CD14-positive monocyte (primary cell): ENCODE measurements at regions not wholly inside any gene's neighbourhood (a gene's known extent, or its start where the extent isn't known, plus 50 kb on each side); places are given as distances from the start of the nearest gene placed in this dataset.

Experiments used
- DNase-seq, 3 donors: peaks; one replicate each; pipeline ENCODE4 v3.0.0-alpha.2; 2011 to 2022
- H2AFZ ChIP-seq: 2 replicates; pipeline ENCODE4 v1.6.0; 2012; ENCODE audit warnings: mild to moderate bottlenecking, low read depth, low read length, inconsistent platforms; ENCODE audit not compliant: insufficient read depth, poor library complexity, severe bottlenecking
- H3K27ac ChIP-seq, 2 donors: 1 replicate in 1 of 2; 2 replicates in 1 of 2; pipeline ENCODE4 v1.5.1; 2012 to 2013; ENCODE audit warnings: low read length in 2 of 2, control low read depth in 1 of 2, inconsistent platforms in 1 of 2, low read depth in 1 of 2, mild to moderate bottlenecking in 1 of 2
- H3K27me3 ChIP-seq, 2 donors: one replicate each; pipeline versions ENCODE4 v1.6.0 to v1.6.1; 2011 to 2013; ENCODE audit warnings: low read length in 2 of 2; ENCODE audit not compliant: control insufficient read depth in 2 of 2, insufficient read depth in 2 of 2
- H3K36me3 ChIP-seq, 2 donors: replicated peaks in 1 of 2; 1 replicate in 1 of 2; 2 replicates in 1 of 2; pipeline versions ENCODE4 v1.5.1 to v1.6.1; 2012 to 2013; ENCODE audit warnings: low read length in 2 of 2, control low read depth in 1 of 2, inconsistent platforms in 1 of 2, mild to moderate bottlenecking in 1 of 2; ENCODE audit not compliant: insufficient read depth in 2 of 2, control insufficient read depth in 1 of 2
- H3K4me1 ChIP-seq, 2 donors: 1 replicate in 1 of 2; 2 replicates in 1 of 2; pipeline versions ENCODE4 v1.5.1 to v1.6.1; 2012 to 2013; ENCODE audit warnings: low read length in 2 of 2, control low read depth in 1 of 2, inconsistent platforms in 1 of 2, mild to moderate bottlenecking in 1 of 2, moderate library complexity in 1 of 2; ENCODE audit not compliant: insufficient read depth in 2 of 2, control insufficient read depth in 1 of 2
- H3K4me2 ChIP-seq: replicated peaks from 2 replicates; pipeline ENCODE3; 2012; ENCODE audit warnings: low read length, moderate library complexity, mild to moderate bottlenecking; ENCODE audit not compliant: poor library complexity, severe bottlenecking; ENCODE audit errors: extremely low read depth
- H3K4me3 ChIP-seq, 3 experiments: fragments of 200-600 bp in 1 of 3; sonication (generic) in 1 of 3; replicated peaks in 1 of 3; 1 replicate in 2 of 3; 2 replicates in 1 of 3; pipeline ENCODE4 v1.5.1; 2011 to 2013; ENCODE audit warnings: low read length in 3 of 3, mild to moderate bottlenecking in 3 of 3, control low read depth in 2 of 3, low read depth in 2 of 3, inconsistent platforms in 1 of 3, moderate library complexity in 1 of 3
- H3K79me2 ChIP-seq: 2 replicates; pipeline ENCODE4 v1.6.0; 2012; ENCODE audit warnings: mild to moderate bottlenecking, control low read depth, inconsistent platforms, low read length, moderate library complexity; ENCODE audit not compliant: insufficient read depth
- H3K9ac ChIP-seq: 2 replicates; pipeline ENCODE4 v1.6.0; 2017; ENCODE audit warnings: low read length, mild to moderate bottlenecking; ENCODE audit not compliant: insufficient read depth, poor library complexity, severe bottlenecking
- H3K9me3 ChIP-seq, 2 donors: replicated peaks in 1 of 2; 1 replicate in 1 of 2; 2 replicates in 1 of 2; pipeline versions ENCODE4 v1.5.1 to v1.6.1; 2012 to 2013; ENCODE audit warnings: low read length in 2 of 2, control low read depth in 1 of 2; ENCODE audit not compliant: control insufficient read depth in 1 of 2, insufficient read depth in 1 of 2
- H4K20me1 ChIP-seq: 2 replicates; pipeline ENCODE4 v1.6.0; 2012; ENCODE audit warnings: mild to moderate bottlenecking, low read length, control low read depth, moderate library complexity; ENCODE audit not compliant: insufficient read depth
- H3K27ac Mint-ChIP-seq, 7 donors: one replicate each; pipeline ENCODE4 v1.8.0; 2020; ENCODE audit warnings: mild to moderate bottlenecking in 7 of 7, mixed read lengths in 7 of 7, moderate library complexity in 6 of 7, inconsistent platforms in 2 of 7
- H3K27me3 Mint-ChIP-seq, 3 donors: one replicate each; pipeline ENCODE4 v1.8.0; 2021 to 2022; ENCODE audit warnings: low read depth in 3 of 3, mild to moderate bottlenecking in 3 of 3, mixed read lengths in 3 of 3, moderate library complexity in 3 of 3, inconsistent platforms in 1 of 3
- H3K36me3 Mint-ChIP-seq, 2 donors: one replicate each; pipeline ENCODE4 v1.8.0; 2020; ENCODE audit warnings: mixed read lengths in 2 of 2, inconsistent platforms in 1 of 2, mild to moderate bottlenecking in 1 of 2
- H3K4me1 Mint-ChIP-seq: one replicate; pipeline ENCODE4 v1.8.0; 2020; ENCODE audit warnings: mild to moderate bottlenecking, mixed read lengths
- H3K4me3 Mint-ChIP-seq, 2 donors: one replicate each; pipeline ENCODE4 v1.8.0; 2020; ENCODE audit warnings: mild to moderate bottlenecking in 2 of 2, mixed read lengths in 2 of 2, moderate library complexity in 1 of 2
- H3K9me3 Mint-ChIP-seq, 7 donors: one replicate each; pipeline ENCODE4 v1.8.0; 2020 to 2022; ENCODE audit warnings: mixed read lengths in 7 of 7, mild to moderate bottlenecking in 6 of 7, moderate library complexity in 6 of 7, inconsistent platforms in 2 of 7
- CTCF ChIP-seq: fragments of 200-600 bp; IDR thresholded peaks from one replicate; pipeline ENCODE4 v1.8.0; 2022; ENCODE audit warnings: antibody characterized with exemption, mild to moderate bottlenecking
- WGBS: methylation state at CpG from one replicate; pipeline ENCODE4 v1.1.5; 2013; ENCODE audit warnings: missing lambda C conversion rate; ENCODE audit not compliant: insufficient coverage; 5-methylcytosine and 5-hydroxymethylcytosine counted together
- intact Hi-C, 2 donors: fragments of 100-400 bp; cut with micrococcal nuclease; formaldehyde crosslinking; loops; one replicate each; pipeline versions ENCODE4 v1.15.0 to v1.15.1; 2023

GRCh38 chr12:65611396-65611795 is 212.9 kb upstream of the HMGA2 start:
- 94% methylated on average over 3 of the region's 3 CpGs for WGBS
- no peak overlapping the region for H3K27ac Mint-ChIP-seq
- TF ChIP-seq CTCF = no peak
- intact Hi-C loops = no loop called here
- no peaks in the 10 kb centered on the region for H3K79me2 ChIP-seq
- no peaks in the 10 kb centered on the region for H3K9me3 ChIP-seq
- H3K4me3 ChIP-seq = no peak overlapping the region
- no peak for DNase-seq
- H3K4me1 ChIP-seq = peaks cover 0 to 3% of the 10 kb centered on the region in 2 donors
- H3K36me3 Mint-ChIP-seq = no peaks in the 10 kb centered on the region
- H3K27me3 ChIP-seq = peaks cover 0 to 2% of the 10 kb centered on the region in 2 donors
- H4K20me1 ChIP-seq = no peaks in the 10 kb centered on the region
- H2AFZ ChIP-seq = no peak overlapping the region
- peaks cover 6% of the 10 kb centered on the region for H3K4me1 Mint-ChIP-seq
- peaks cover 2 to 8% (median 5%) of the 10 kb centered on the region in 7 donors for H3K9me3 Mint-ChIP-seq
- H3K27me3 Mint-ChIP-seq = peaks cover 0 to 10% (median 4%) of the 10 kb centered on the region in 3 donors
- no peaks in the 10 kb centered on the region for H3K36me3 ChIP-seq
- H3K4me3 Mint-ChIP-seq = no peak overlapping the region
- no peak overlapping the region for H3K4me2 ChIP-seq
- H3K27ac ChIP-seq = no peak overlapping the region
- H3K9ac ChIP-seq = no peak overlapping the region

- Histone ChIP-seq H3K27ac (no peak overlapping the region), H3K4me2 (no peak overlapping the region), H3K79me2 (no peaks in the 10 kb centered on the region), H3K36me3 (no peaks in the 10 kb centered on the region), H3K9me3 (no peaks in the 10 kb centered on the region), H3K27me3 (peaks cover 0 to 2% of the 10 kb centered on the region in 2 donors), H4K20me1 (no peaks in the 10 kb centered on the region), H3K4me3 (no peak overlapping the region), H2AFZ (no peak overlapping the region), H3K9ac (no peak overlapping the region), H3K4me1 (peaks cover 0 to 3% of the 10 kb centered on the region in 2 donors)
- Mint-ChIP-seq H3K36me3 (no peaks in the 10 kb centered on the region), H3K27ac (no peak overlapping the region), H3K4me3 (no peak overlapping the region), H3K27me3 (peaks cover 0 to 8% (median 7%) of the 10 kb centered on the region in 3 donors), H3K4me1 (peaks cover 6% of the 10 kb centered on the region), H3K9me3 (peaks cover 2 to 8% (median 5%) of the 10 kb centered on the region in 7 donors)
- intact Hi-C loops = no loop called here
- no peak for TF ChIP-seq CTCF
- no peak for DNase-seq
- WGBS = 99% methylated on average over 7 of the region's 7 CpGs
Measured at GRCh38 chr12:65612440-65612839, 211.8 kb upstream of the HMGA2 start.
